Activated naive CD4-positive, alpha-beta T cell treated with anti-CD3 and anti-CD28 coated beads for 36 hours (primary cell): ENCODE measurements at regions not wholly inside any gene's neighbourhood (a gene's known extent, or its start where the extent isn't known, plus 50 kb on each side); places are given as distances from the start of the nearest gene placed in this dataset.

Experiments used
- CTCF ChIA-PET: fragments of 350-600 bp; sonication (Branson Sonifier 250); formaldehyde crosslinking; loops from one replicate; lab custom pipeline; 2021; ENCODE audit warnings: antibody characterized with exemption; lab: Charles Lee
- DNase-seq: peaks from one replicate; pipeline ENCODE4 v3.0.0-alpha.2; 2020
- H3K27ac Mint-ChIP-seq: one replicate; pipeline ENCODE4 v1.8.0; 2021; ENCODE audit warnings: mild to moderate bottlenecking, mixed read lengths
- H3K27me3 Mint-ChIP-seq: one replicate; pipeline ENCODE4 v1.8.0; 2021; ENCODE audit warnings: low read depth, mixed read lengths
- H3K36me3 Mint-ChIP-seq: one replicate; pipeline ENCODE4 v1.8.0; 2021; ENCODE audit warnings: low read depth, mixed read lengths
- H3K4me1 Mint-ChIP-seq: one replicate; pipeline ENCODE4 v1.8.0; 2021; ENCODE audit warnings: low read depth, mixed read lengths
- H3K4me3 Mint-ChIP-seq: one replicate; pipeline ENCODE4 v1.8.0; 2021; ENCODE audit warnings: mild to moderate bottlenecking, moderate library complexity, mixed read lengths
- H3K9me3 Mint-ChIP-seq: one replicate; pipeline ENCODE4 v1.8.0; 2021; ENCODE audit warnings: mixed read lengths
- intact Hi-C: fragments of 100-400 bp; cut with micrococcal nuclease; formaldehyde crosslinking; loops from one replicate; pipeline ENCODE4 v1.15.1; 2023

- CTCF ChIA-PET = no interaction called here
- no peak for DNase-seq
- H3K27ac Mint-ChIP-seq = no peak overlapping the region
- no peaks in the 10 kb centered on the region for H3K27me3 Mint-ChIP-seq
- no peaks in the 10 kb centered on the region for H3K9me3 Mint-ChIP-seq
- H3K4me3 Mint-ChIP-seq = no peak overlapping the region
- peaks cover 7% of the 10 kb centered on the region for H3K4me1 Mint-ChIP-seq
- intact Hi-C loops = loop anchor here (10.0 kb wide), 1 partner anchor 563 kb away; no protein-coding TSS in a partner anchor
- H3K36me3 Mint-ChIP-seq = no peaks in the 10 kb centered on the region
Measured at GRCh38 chr15:70277556-70277955, 179.8 kb upstream of the TLE3 start.

DNA sequence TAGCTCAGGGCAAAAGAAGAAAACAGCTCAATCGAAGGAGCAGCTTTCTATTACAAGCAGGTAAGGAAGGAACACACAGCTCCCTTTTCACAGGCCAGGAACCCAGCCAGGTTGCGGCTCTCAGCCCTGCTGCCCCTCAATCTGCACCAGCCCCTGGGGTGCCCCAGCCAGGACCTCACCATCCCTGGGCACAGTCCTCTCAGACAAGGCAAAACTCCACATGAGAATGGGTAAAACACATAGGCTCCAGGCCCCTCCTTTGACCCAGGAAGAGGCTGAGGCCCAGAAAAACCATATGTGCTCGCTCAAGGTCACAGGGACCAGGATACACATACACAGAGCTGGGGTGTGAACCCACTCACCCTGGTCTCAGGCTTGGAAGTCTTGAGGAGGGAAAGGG, 178.7 kb upstream of the TLE3 start:
- CTCF ChIA-PET = interaction anchor here (0.6 kb wide), 1 partner anchor 135 kb away, joined by 3 read pairs; no protein-coding TSS in a partner anchor
- Mint-ChIP-seq H3K36me3 (no peaks in the 10 kb centered on the region), H3K9me3 (no peaks in the 10 kb centered on the region), H3K4me3 (no peak overlapping the region), H3K27ac (no peak overlapping the region), H3K4me1 (peaks cover 6% of the 10 kb centered on the region), H3K27me3 (no peaks in the 10 kb centered on the region)
- intact Hi-C loops = loop anchor here (10.0 kb wide), 1 partner anchor 562 kb away; no protein-coding TSS in a partner anchor
- no peak for DNase-seq

GRCh38 chr15:70275461-70276138, 177.9 kb upstream of the TLE3 start:
- H3K4me1 Mint-ChIP-seq = peaks cover 13% of the 10 kb centered on the region
- CTCF ChIA-PET = no interaction called here
- DNase-seq = no peak
- H3K27ac Mint-ChIP-seq = no peak overlapping the region
- H3K36me3 Mint-ChIP-seq = no peaks in the 10 kb centered on the region
- no peaks in the 10 kb centered on the region for H3K27me3 Mint-ChIP-seq
- no peaks in the 10 kb centered on the region for H3K9me3 Mint-ChIP-seq
- intact Hi-C loops = loop anchor here (10.0 kb wide), 1 partner anchor 561 kb away; no protein-coding TSS in a partner anchor
- no peak overlapping the region for H3K4me3 Mint-ChIP-seq

- no peaks in the 10 kb centered on the region for H3K36me3 Mint-ChIP-seq
- H3K4me1 Mint-ChIP-seq = peaks cover 19% of the 10 kb centered on the region
- no peak overlapping the region for H3K27ac Mint-ChIP-seq
- no peaks in the 10 kb centered on the region for H3K27me3 Mint-ChIP-seq
- intact Hi-C loops = loop anchor here (10.0 kb wide), 1 partner anchor 560 kb away; no protein-coding TSS in a partner anchor
- no peaks in the 10 kb centered on the region for H3K9me3 Mint-ChIP-seq
- CTCF ChIA-PET = no interaction called here
- no peak overlapping the region for H3K4me3 Mint-ChIP-seq
- DNase-seq = no peak
Measured at GRCh38 chr15:70274908-70275307, 177.2 kb upstream of the TLE3 start.

DNA sequence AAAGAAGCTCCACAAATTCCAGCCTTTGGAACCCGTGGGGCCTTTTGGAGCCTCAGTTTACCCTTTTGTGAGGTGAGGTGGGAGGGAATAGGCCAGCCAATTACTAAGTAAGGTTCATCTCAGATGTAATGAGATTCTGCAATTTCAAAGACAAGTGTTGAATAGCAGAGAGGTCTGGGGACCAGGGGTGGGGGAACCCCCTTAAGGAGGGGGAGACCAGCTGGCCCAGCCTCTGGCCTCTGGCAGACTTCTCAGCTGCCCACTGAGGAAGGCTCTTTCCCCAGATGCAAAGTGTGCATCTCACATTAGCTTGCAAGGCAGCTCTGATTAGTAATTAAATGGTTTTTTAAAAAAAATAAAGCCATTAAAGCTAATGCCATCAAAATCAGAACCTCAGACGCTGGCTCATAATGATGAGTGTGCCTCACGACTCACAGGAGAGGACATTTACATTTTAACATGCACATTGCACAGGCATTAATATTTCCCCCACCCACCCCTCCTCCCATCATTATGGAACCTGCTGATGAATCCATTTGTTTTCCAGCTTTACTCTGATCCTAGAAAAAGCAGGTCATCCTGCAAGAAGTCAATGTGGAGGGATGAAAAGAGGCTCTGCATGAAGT, 176.7 kb upstream of the TLE3 start:
- intact Hi-C loops = loop anchor here (10.0 kb wide), 1 partner anchor 560 kb away; no protein-coding TSS in a partner anchor
- CTCF ChIA-PET = interaction anchor here (1.0 kb wide), 1 partner anchor 192 kb away, joined by 3 read pairs; no protein-coding TSS in a partner anchor

GRCh38 chr15:70273808-70274207, 176.1 kb upstream of the TLE3 start:
- H3K4me1 Mint-ChIP-seq = peaks cover 22% of the 10 kb centered on the region
- H3K4me3 Mint-ChIP-seq = no peak overlapping the region
- DNase-seq = no peak
- no peaks in the 10 kb centered on the region for H3K27me3 Mint-ChIP-seq
- no peaks in the 10 kb centered on the region for H3K9me3 Mint-ChIP-seq
- H3K36me3 Mint-ChIP-seq = no peaks in the 10 kb centered on the region
- no peak overlapping the region for H3K27ac Mint-ChIP-seq
- intact Hi-C loops = loop anchor here (10.0 kb wide), 1 partner anchor 559 kb away; no protein-coding TSS in a partner anchor
- CTCF ChIA-PET = interaction anchor here (1.0 kb wide), 1 partner anchor 193 kb away, joined by 3 read pairs; no protein-coding TSS in a partner anchor

More for the DNA sequence above, 176.7 kb upstream of the TLE3 start:
- no peak for DNase-seq
- no peaks in the 10 kb centered on the region for H3K27me3 Mint-ChIP-seq
- peaks cover 22% of the 10 kb centered on the region for H3K4me1 Mint-ChIP-seq
- no peak overlapping the region for H3K27ac Mint-ChIP-seq
- H3K4me3 Mint-ChIP-seq = no peak overlapping the region
- H3K9me3 Mint-ChIP-seq = no peaks in the 10 kb centered on the region
- no peaks in the 10 kb centered on the region for H3K36me3 Mint-ChIP-seq

GRCh38 chr15:70272565-70273355, 175.0 kb upstream of the TLE3 start:
- H3K36me3 Mint-ChIP-seq = no peaks in the 10 kb centered on the region
- H3K27me3 Mint-ChIP-seq = no peaks in the 10 kb centered on the region
- intact Hi-C loops = loop anchor here (10.0 kb wide), 1 partner anchor 558 kb away; no protein-coding TSS in a partner anchor
- CTCF ChIA-PET = interaction anchor here (1.0 kb wide), 1 partner anchor 194 kb away, joined by 3 read pairs; no protein-coding TSS in a partner anchor
- no peak for DNase-seq
- H3K4me1 Mint-ChIP-seq = peaks cover 25% of the 10 kb centered on the region
- H3K27ac Mint-ChIP-seq = no peak overlapping the region
- no peak overlapping the region for H3K4me3 Mint-ChIP-seq
- no peaks in the 10 kb centered on the region for H3K9me3 Mint-ChIP-seq

DNA sequence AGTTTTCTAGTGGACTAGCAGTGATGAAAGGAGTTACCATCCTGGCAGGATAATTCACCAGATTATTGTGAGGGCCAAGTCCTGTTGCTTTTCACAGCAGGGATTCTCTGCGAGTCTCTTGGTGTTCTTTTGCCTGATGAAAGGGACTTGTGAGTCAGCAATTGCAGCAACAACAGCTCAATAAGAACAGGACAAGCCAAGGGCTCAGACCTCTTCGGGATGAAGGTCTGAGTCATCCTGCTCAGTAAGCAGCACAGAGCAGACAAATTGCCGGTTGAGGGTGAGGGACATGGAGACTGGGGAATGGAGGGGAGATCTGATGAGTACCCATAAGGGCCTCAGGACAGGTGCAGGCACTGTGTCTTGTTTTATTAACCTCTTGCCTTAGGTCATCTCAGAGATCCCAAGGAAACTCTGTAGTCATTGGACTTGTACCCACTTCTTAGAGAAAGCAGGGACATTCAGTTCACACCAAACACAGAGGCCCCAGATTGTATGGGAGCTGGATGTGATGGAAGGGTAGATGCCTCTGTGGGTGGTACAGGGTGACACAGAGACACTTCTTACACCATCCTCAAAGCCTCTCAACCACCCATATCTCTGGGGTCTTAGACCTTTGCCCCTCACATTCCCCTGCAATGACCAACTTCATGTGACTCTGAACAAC, 173.8 kb upstream of the TLE3 start:
- no peaks in the 10 kb centered on the region for H3K27me3 Mint-ChIP-seq
- no peak overlapping the region for H3K4me3 Mint-ChIP-seq
- DNase-seq = peak; percentile 35
- H3K9me3 Mint-ChIP-seq = no peaks in the 10 kb centered on the region
- no peaks in the 10 kb centered on the region for H3K36me3 Mint-ChIP-seq
- no peak overlapping the region for H3K27ac Mint-ChIP-seq
- CTCF ChIA-PET = no interaction called here
- H3K4me1 Mint-ChIP-seq = peaks cover 29% of the 10 kb centered on the region
- intact Hi-C loops = loop anchor here (10.0 kb wide), 1 partner anchor 557 kb away; no protein-coding TSS in a partner anchor

GRCh38 chr15:70270752-70271111, 173.0 kb upstream of the TLE3 start:
- H3K27me3 Mint-ChIP-seq = no peaks in the 10 kb centered on the region
- H3K4me1 Mint-ChIP-seq = peaks cover 35% of the 10 kb centered on the region
- no peaks in the 10 kb centered on the region for H3K36me3 Mint-ChIP-seq
- DNase-seq = no peak
- no peak overlapping the region for H3K4me3 Mint-ChIP-seq
- no peak overlapping the region for H3K27ac Mint-ChIP-seq
- CTCF ChIA-PET = interaction anchor here (1.3 kb wide), 1 partner anchor 243 kb away, joined by 3 read pairs; no protein-coding TSS in a partner anchor
- no peaks in the 10 kb centered on the region for H3K9me3 Mint-ChIP-seq
- intact Hi-C loops = loop anchor here (10.0 kb wide), 1 partner anchor 556 kb away; no protein-coding TSS in a partner anchor

GRCh38 chr15:70269991-70270751, 172.5 kb upstream of the TLE3 start:
- intact Hi-C loops = loop anchor here (10.0 kb wide), 2 partner anchors 555 to 795 kb away; no protein-coding TSS in a partner anchor
- Mint-ChIP-seq H3K27ac (no peak overlapping the region), H3K4me3 (no peak overlapping the region), H3K27me3 (peaks cover 3% of the 10 kb centered on the region), H3K36me3 (no peaks in the 10 kb centered on the region), H3K4me1 (peaks cover 35% of the 10 kb centered on the region), H3K9me3 (no peaks in the 10 kb centered on the region)
- CTCF ChIA-PET = interaction anchor here (1.3 kb wide), 1 partner anchor 243 kb away, joined by 3 read pairs; no protein-coding TSS in a partner anchor
- DNase-seq = peak; percentile 20
